ENCODE measurements at regions not wholly inside any gene's neighbourhood (a gene's known extent, or its start where the extent isn't known, plus 50 kb on each side); places are given as distances from the start of the nearest gene placed in this dataset.

DNA sequence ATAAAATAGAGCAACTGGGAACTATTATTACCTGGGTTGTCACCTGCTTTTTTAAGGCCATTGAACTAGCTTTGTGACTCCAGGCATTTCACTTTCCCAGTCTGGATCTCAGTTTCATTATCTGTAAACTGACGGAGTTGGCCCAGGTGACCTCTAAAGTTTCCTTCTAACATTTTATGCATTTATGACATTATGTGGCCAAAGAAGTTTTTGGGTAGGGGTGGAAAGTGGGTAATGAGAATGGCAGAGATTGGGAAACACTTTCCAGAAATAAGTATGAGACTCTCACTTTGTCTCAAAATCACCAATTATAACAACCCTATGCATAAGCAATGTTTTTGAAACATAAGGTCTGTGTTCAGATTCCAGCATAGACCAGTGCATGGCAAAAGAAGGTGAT, 99.1 kb upstream of the ARHGEF3 start:
- TF ChIP-seq, protein P1, sequence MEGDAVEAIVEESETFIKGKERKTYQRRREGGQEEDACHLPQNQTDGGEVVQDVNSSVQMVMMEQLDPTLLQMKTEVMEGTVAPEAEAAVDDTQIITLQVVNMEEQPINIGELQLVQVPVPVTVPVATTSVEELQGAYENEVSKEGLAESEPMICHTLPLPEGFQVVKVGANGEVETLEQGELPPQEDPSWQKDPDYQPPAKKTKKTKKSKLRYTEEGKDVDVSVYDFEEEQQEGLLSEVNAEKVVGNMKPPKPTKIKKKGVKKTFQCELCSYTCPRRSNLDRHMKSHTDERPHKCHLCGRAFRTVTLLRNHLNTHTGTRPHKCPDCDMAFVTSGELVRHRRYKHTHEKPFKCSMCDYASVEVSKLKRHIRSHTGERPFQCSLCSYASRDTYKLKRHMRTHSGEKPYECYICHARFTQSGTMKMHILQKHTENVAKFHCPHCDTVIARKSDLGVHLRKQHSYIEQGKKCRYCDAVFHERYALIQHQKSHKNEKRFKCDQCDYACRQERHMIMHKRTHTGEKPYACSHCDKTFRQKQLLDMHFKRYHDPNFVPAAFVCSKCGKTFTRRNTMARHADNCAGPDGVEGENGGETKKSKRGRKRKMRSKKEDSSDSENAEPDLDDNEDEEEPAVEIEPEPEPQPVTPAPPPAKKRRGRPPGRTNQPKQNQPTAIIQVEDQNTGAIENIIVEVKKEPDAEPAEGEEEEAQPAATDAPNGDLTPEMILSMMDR (IDR thresholded peaks at IDR 0.05; ENCODE audit: insufficient read depth, low read length, severe bottlenecking) = no peak
- Histone ChIP-seq H3K27me3 (ENCODE audit: control insufficient read depth, insufficient read depth, low read length) (no peaks in the 10 kb centered on the region), H3K36me3 (ENCODE audit: control insufficient read depth, insufficient read depth, low read length) (no peaks in the 10 kb centered on the region), H3K4me3 (ENCODE audit: low read depth, low read length) (no peak overlapping the region)
- FAIRE-seq = no peak
- no peak for DNase-seq (ENCODE audit: low read depth)

DNA sequence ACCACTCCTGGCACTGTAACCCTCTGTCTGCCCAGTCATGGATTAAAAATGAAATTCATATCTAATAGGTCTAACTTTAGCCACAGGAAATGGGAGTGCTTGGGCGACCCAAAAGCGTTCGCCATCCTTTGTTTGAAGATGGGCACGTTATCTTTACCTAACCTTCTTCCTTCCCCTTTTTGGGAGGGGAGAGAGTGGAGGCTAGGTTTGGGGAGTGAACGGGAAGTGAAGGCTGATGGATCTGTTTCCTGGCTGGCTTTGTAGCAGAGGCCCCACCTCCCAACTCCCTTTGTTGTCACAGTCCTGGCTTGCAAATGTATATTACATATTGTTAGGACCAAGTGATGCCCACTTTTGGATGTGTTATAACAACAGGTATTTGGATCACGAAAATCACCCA, 98.1 kb upstream of the ARHGEF3 start:
- Histone ChIP-seq H3K27me3 (ENCODE audit: control insufficient read depth, insufficient read depth, low read length) (no peaks in the 10 kb centered on the region), H3K36me3 (ENCODE audit: control insufficient read depth, insufficient read depth, low read length) (no peaks in the 10 kb centered on the region), H3K4me3 (ENCODE audit: low read depth, low read length) (no peak overlapping the region)
- FAIRE-seq = no peak
- TF ChIP-seq, protein P1 (IDR thresholded peaks at IDR 0.05; ENCODE audit: insufficient read depth, low read length, severe bottlenecking) = no peak
- no peak for DNase-seq (ENCODE audit: low read depth)

DNA sequence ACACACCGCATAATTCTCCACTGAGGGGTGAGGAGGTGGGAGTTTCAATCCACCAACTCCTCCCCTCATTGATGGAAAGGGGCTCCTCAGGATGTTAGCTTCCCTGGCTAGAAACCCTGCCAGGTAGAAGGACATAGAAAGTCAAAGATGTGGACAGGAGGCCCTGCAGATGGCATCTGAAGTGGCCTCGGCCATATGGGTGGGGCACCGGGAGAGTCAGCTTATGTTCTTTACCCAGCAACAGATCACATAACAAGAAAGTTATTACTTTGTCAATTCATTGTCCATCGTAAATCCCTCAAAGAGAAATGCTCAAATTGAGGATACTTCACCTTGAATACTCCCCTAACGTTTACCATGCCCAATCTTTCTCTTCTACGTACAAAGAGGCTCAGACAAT, 97.3 kb upstream of the ARHGEF3 start:
- H3K36me3 ChIP-seq (ENCODE audit: control insufficient read depth, insufficient read depth, low read length) = no peaks in the 10 kb centered on the region
- FAIRE-seq (no peak), DNase-seq (ENCODE audit: low read depth) (no peak)
- TF ChIP-seq, protein P1 (IDR thresholded peaks at IDR 0.05; ENCODE audit: insufficient read depth, low read length, severe bottlenecking) = no peak
- H3K4me3 ChIP-seq (ENCODE audit: low read depth, low read length) = no peak overlapping the region
- H3K27me3 ChIP-seq (ENCODE audit: control insufficient read depth, insufficient read depth, low read length) = no peaks in the 10 kb centered on the region

DNA sequence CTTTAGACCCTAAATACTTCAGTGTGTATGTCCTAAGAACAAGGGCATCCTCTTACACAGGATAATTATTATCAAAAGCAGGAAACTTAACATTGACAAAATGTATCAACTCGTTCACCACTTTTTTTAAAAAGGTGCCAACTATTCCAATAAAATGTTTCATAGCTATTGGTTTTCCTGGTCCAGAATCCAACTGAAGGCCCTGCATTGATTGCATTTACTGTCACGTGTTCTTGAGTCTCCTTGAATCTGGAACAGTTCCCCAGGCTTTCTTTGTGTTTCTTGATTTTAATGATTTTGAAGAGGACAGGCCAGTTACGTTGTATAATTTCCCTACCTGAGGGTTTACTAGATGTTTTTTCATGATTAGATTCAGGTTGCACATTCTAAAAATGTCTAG, 94.6 kb upstream of the ARHGEF3 start:
- Histone ChIP-seq H3K4me3 (ENCODE audit: low read depth, low read length) (no peak overlapping the region), H3K36me3 (ENCODE audit: control insufficient read depth, insufficient read depth, low read length) (no peaks in the 10 kb centered on the region), H3K27me3 (ENCODE audit: control insufficient read depth, insufficient read depth, low read length) (no peaks in the 10 kb centered on the region)
- FAIRE-seq = no peak
- TF ChIP-seq, protein P1 (IDR thresholded peaks at IDR 0.05; ENCODE audit: insufficient read depth, low read length, severe bottlenecking) = no peak
- no peak for DNase-seq (ENCODE audit: low read depth)

DNA sequence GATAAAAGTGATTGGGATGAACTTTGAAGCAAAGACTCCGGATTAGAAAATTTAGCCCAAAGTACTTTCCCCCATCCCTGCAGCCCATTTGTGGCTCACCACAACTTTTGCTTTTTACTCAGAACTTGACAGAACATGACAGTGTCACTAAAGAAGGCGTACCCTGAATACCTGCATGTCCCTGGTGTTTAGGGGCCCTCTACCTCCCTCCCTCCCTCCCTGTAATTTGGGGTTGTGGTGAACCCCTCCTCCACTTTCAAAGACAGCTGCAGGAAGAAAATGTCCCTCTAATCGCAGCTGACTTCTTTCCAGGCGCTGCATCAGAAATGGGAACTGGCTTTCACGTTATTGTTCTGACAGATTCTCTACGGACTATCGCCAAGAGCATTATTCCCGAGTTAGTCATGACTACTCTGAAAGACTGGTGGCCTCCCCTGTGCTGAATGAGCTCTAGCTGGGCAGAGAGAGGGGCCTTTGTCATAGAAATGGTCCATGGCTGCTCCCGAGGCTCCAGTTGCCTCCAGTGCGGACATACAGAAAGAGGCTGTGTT, 93.2 kb upstream of the ARHGEF3 start:
- FAIRE-seq = no peak
- no peaks in the 10 kb centered on the region for H3K27me3 ChIP-seq (ENCODE audit: control insufficient read depth, insufficient read depth, low read length)

More for the DNA sequence above, 93.2 kb upstream of the ARHGEF3 start:
- H3K36me3 ChIP-seq (ENCODE audit: control insufficient read depth, insufficient read depth, low read length) = no peaks in the 10 kb centered on the region
- H3K4me3 ChIP-seq (ENCODE audit: low read depth, low read length) = no peak overlapping the region
- TF ChIP-seq, protein P1 (IDR thresholded peaks at IDR 0.05; ENCODE audit: insufficient read depth, low read length, severe bottlenecking) = no peak
- DNase-seq (ENCODE audit: low read depth) = no peak
